ENCODE measurements at regions not wholly inside any gene's neighbourhood (a gene's known extent, or its start where the extent isn't known, plus 50 kb on each side); places are given as distances from the start of the nearest gene placed in this dataset.

GRCh38 chr15:31265871-31266711 is 60.5 kb upstream of the KLF13 start (continued):
- TF ChIP-seq, protein P1, sequence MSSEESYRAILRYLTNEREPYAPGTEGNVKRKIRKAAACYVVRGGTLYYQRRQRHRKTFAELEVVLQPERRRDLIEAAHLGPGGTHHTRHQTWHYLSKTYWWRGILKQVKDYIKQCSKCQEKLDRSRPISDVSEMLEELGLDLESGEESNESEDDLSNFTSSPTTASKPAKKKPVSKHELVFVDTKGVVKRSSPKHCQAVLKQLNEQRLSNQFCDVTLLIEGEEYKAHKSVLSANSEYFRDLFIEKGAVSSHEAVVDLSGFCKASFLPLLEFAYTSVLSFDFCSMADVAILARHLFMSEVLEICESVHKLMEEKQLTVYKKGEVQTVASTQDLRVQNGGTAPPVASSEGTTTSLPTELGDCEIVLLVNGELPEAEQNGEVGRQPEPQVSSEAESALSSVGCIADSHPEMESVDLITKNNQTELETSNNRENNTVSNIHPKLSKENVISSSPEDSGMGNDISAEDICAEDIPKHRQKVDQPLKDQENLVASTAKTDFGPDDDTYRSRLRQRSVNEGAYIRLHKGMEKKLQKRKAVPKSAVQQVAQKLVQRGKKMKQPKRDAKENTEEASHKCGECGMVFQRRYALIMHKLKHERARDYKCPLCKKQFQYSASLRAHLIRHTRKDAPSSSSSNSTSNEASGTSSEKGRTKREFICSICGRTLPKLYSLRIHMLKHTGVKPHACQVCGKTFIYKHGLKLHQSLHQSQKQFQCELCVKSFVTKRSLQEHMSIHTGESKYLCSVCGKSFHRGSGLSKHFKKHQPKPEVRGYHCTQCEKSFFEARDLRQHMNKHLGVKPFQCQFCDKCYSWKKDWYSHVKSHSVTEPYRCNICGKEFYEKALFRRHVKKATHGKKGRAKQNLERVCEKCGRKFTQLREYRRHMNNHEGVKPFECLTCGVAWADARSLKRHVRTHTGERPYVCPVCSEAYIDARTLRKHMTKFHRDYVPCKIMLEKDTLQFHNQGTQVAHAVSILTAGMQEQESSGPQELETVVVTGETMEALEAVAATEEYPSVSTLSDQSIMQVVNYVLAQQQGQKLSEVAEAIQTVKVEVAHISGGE (CRISPR knock-in tag; IDR thresholded peaks at IDR 0.05): no peak
- no peak for TF ChIP-seq ESRRA (IDR thresholded peaks at IDR 0.05; ENCODE audit: low read length)
- no peak for TF ChIP-seq STAT3 (IDR thresholded peaks at IDR 0.05; ENCODE audit: low read depth, low read length)
- TF ChIP-seq, protein P2, sequence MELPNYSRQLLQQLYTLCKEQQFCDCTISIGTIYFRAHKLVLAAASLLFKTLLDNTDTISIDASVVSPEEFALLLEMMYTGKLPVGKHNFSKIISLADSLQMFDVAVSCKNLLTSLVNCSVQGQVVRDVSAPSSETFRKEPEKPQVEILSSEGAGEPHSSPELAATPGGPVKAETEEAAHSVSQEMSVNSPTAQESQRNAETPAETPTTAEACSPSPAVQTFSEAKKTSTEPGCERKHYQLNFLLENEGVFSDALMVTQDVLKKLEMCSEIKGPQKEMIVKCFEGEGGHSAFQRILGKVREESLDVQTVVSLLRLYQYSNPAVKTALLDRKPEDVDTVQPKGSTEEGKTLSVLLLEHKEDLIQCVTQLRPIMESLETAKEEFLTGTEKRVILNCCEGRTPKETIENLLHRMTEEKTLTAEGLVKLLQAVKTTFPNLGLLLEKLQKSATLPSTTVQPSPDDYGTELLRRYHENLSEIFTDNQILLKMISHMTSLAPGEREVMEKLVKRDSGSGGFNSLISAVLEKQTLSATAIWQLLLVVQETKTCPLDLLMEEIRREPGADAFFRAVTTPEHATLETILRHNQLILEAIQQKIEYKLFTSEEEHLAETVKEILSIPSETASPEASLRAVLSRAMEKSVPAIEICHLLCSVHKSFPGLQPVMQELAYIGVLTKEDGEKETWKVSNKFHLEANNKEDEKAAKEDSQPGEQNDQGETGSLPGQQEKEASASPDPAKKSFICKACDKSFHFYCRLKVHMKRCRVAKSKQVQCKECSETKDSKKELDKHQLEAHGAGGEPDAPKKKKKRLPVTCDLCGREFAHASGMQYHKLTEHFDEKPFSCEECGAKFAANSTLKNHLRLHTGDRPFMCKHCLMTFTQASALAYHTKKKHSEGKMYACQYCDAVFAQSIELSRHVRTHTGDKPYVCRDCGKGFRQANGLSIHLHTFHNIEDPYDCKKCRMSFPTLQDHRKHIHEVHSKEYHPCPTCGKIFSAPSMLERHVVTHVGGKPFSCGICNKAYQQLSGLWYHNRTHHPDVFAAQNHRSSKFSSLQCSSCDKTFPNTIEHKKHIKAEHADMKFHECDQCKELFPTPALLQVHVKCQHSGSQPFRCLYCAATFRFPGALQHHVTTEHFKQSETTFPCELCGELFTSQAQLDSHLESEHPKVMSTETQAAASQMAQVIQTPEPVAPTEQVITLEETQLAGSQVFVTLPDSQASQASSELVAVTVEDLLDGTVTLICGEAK (IDR thresholded peaks at IDR 0.05; ENCODE audit: borderline replicate concordance): no peak; the same call in 1 of the 2 replicates
- TF ChIP-seq, protein P3, sequence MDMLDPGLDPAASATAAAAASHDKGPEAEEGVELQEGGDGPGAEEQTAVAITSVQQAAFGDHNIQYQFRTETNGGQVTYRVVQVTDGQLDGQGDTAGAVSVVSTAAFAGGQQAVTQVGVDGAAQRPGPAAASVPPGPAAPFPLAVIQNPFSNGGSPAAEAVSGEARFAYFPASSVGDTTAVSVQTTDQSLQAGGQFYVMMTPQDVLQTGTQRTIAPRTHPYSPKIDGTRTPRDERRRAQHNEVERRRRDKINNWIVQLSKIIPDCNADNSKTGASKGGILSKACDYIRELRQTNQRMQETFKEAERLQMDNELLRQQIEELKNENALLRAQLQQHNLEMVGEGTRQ (IDR thresholded peaks at IDR 0.05; ENCODE audit: borderline replicate concordance, low read depth, low read length): no peak
- peak; percentile 75 for TF ChIP-seq TBL1XR1 (IDR thresholded peaks at IDR 0.05; ENCODE audit: low read depth, low read length)
- TF ChIP-seq POLR2A (IDR thresholded peaks at IDR 0.05; ENCODE audit: low read depth, low read length): no peak; the same call in 1 of the 2 replicates
- TF ChIP-seq, protein P4, sequence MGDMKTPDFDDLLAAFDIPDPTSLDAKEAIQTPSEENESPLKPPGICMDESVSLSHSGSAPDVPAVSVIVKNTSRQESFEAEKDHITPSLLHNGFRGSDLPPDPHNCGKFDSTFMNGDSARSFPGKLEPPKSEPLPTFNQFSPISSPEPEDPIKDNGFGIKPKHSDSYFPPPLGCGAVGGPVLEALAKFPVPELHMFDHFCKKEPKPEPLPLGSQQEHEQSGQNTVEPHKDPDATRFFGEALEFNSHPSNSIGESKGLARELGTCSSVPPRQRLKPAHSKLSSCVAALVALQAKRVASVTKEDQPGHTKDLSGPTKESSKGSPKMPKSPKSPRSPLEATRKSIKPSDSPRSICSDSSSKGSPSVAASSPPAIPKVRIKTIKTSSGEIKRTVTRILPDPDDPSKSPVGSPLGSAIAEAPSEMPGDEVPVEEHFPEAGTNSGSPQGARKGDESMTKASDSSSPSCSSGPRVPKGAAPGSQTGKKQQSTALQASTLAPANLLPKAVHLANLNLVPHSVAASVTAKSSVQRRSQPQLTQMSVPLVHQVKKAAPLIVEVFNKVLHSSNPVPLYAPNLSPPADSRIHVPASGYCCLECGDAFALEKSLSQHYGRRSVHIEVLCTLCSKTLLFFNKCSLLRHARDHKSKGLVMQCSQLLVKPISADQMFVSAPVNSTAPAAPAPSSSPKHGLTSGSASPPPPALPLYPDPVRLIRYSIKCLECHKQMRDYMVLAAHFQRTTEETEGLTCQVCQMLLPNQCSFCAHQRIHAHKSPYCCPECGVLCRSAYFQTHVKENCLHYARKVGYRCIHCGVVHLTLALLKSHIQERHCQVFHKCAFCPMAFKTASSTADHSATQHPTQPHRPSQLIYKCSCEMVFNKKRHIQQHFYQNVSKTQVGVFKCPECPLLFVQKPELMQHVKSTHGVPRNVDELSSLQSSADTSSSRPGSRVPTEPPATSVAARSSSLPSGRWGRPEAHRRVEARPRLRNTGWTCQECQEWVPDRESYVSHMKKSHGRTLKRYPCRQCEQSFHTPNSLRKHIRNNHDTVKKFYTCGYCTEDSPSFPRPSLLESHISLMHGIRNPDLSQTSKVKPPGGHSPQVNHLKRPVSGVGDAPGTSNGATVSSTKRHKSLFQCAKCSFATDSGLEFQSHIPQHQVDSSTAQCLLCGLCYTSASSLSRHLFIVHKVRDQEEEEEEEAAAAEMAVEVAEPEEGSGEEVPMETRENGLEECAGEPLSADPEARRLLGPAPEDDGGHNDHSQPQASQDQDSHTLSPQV (IDR thresholded peaks at IDR 0.05): no peak
- no peak for TF ChIP-seq ZNF24 (IDR thresholded peaks at IDR 0.05)
- no peak for TF ChIP-seq CUX1 (IDR thresholded peaks at IDR 0.05; ENCODE audit: insufficient replicate concordance, low read depth, low read length)
